ENCODE measurements at regions not wholly inside any gene's neighbourhood (a gene's known extent, or its start where the extent isn't known, plus 50 kb on each side); places are given as distances from the start of the nearest gene placed in this dataset.

GRCh38 chr6:100281471-100281901 lies 183.2 kb downstream of the SIM1 start:
- TF ChIP-seq BCL3 (IDR thresholded peaks at IDR 0.05; ENCODE audit: borderline replicate concordance, insufficient read depth, low read depth, low read length, poor library complexity, severe bottlenecking) (no peak), FOXM1 (IDR thresholded peaks at IDR 0.05; ENCODE audit: low read depth, low read length) (no peak), MAX (IDR thresholded peaks at IDR 0.05; ENCODE audit: low read depth, low read length) (no peak), POLR2AphosphoS5 (IDR thresholded peaks at IDR 0.05; ENCODE audit: low read length) (no peak), ZNF24 (IDR thresholded peaks at IDR 0.05) (no peak), CTCF (IDR thresholded peaks at IDR 0.05 in 2 of 3, conservative IDR thresholded peaks at IDR 0.05 in 1 of 3; ENCODE audit: control insufficient read depth in 2 of 3, extremely low read depth in 1 of 3, insufficient read depth in 1 of 3, low read depth in 3 of 3, low read length in 3 of 3) (no peak), TCF7 (IDR thresholded peaks at IDR 0.05; ENCODE audit: borderline replicate concordance) (no peak), USF2 (IDR thresholded peaks at IDR 0.05; ENCODE audit: borderline replicate concordance, low read depth, low read length) (no peak), ATF3 (IDR thresholded peaks at IDR 0.05; ENCODE audit: borderline replicate concordance, extremely low read depth, low read depth, low read length) (no peak), POLR2A (IDR thresholded peaks at IDR 0.05; ENCODE audit: low read depth, low read length) (no peak), NR2C2 (IDR thresholded peaks at IDR 0.05; ENCODE audit: borderline replicate concordance, control insufficient read depth, insufficient read length, low read depth) (no peak), NBN (IDR thresholded peaks at IDR 0.05) (no peak)

Data from GM12878 (cell line).